OCI-LY7 (cell line): ENCODE measurements at regions not wholly inside any gene's neighbourhood (a gene's known extent, or its start where the extent isn't known, plus 50 kb on each side); places are given as distances from the start of the nearest gene placed in this dataset.

ENCODE experiments used
- BruUV-seq: library from RNA; stranded (reverse); fragments of 400-500 nt; replicated peaks from 2 replicates; lab custom pipeline; 2021; lab: Mats Ljungman, UMichigan
- CTCF ChIA-PET: fragments of 300-600 bp; sonication (Branson Sonifier 250); formaldehyde crosslinking; loops from one replicate; lab custom pipeline; 2022; ENCODE audit warnings: antibody characterized with exemption; ENCODE audit not compliant: unreplicated experiment; lab: Charles Lee
- POLR2A ChIA-PET: fragments of 300-600 bp; sonication (Branson Sonifier 250); formaldehyde crosslinking; loops from one replicate; lab custom pipeline; 2022; ENCODE audit warnings: antibody characterized with exemption; lab: Charles Lee
- DNase-seq: peaks from one replicate; pipeline ENCODE4 v3.0.0-alpha.2; 2015; ENCODE audit warnings: low spot score
- H2AFZ ChIP-seq: fragments of 200-600 bp; sonication (generic), shearing (Covaris generic); 2 replicates; pipeline ENCODE4 v1.6.1; 2014; ENCODE audit warnings: mild to moderate bottlenecking, antibody characterized with exemption, low read length, moderate library complexity
- H3K27ac ChIP-seq: fragments of 200-600 bp; sonication (generic); 2 replicates; pipeline ENCODE4 v1.5.1; 2014; ENCODE audit warnings: mixed run types, low read depth, mild to moderate bottlenecking, moderate library complexity, low read length, inconsistent platforms; ENCODE audit not compliant: poor library complexity, severe bottlenecking
- H3K36me3 ChIP-seq: fragments of 200-600 bp; sonication (generic); 2 replicates; pipeline ENCODE4 v1.6.1; 2014; ENCODE audit warnings: mild to moderate bottlenecking, antibody characterized with exemption, low read length, moderate library complexity, mixed read lengths; ENCODE audit not compliant: insufficient read depth
- H3K4me1 ChIP-seq: fragments of 200-600 bp; sonication (generic); 2 replicates; pipeline ENCODE4 v1.5.1; 2014; ENCODE audit warnings: mild to moderate bottlenecking, low read length; ENCODE audit not compliant: insufficient read depth, poor library complexity, severe bottlenecking
- H3K4me2 ChIP-seq: fragments of 200-600 bp; sonication (generic); 2 replicates; pipeline ENCODE4 v1.6.1; 2014; ENCODE audit warnings: mild to moderate bottlenecking, low read length
- H3K4me3 ChIP-seq: fragments of 200-600 bp; sonication (generic); 2 replicates; pipeline ENCODE4 v1.5.1; 2014; ENCODE audit warnings: mild to moderate bottlenecking, low read depth, low read length; ENCODE audit not compliant: poor library complexity, severe bottlenecking
- H3K79me2 ChIP-seq: fragments of 200-600 bp; sonication (generic); 2 replicates; pipeline ENCODE4 v1.6.1; 2016; ENCODE audit warnings: low read depth, mild to moderate bottlenecking, low read length, moderate library complexity, mixed read lengths; ENCODE audit not compliant: insufficient read depth
- H3K9me2 ChIP-seq: fragments of 200-600 bp; sonication (generic); 2 replicates; pipeline ENCODE4 v1.6.1; 2016; ENCODE audit warnings: mild to moderate bottlenecking, low read length, mixed read lengths; ENCODE audit not compliant: insufficient read depth
- H3K9me3 ChIP-seq: fragments of 200-600 bp; sonication (generic); 2 replicates; pipeline ENCODE4 v1.6.1; 2014; ENCODE audit warnings: mild to moderate bottlenecking, mixed run types, low read length, mixed read lengths
- H4K20me1 ChIP-seq: fragments of 200-600 bp; sonication (generic); 2 replicates; pipeline ENCODE4 v1.6.1; 2014; ENCODE audit warnings: mild to moderate bottlenecking, antibody characterized with exemption, low read length, moderate library complexity, mixed read lengths; ENCODE audit not compliant: insufficient read depth
- CTCF ChIP-seq: fragments of 200-600 bp; sonication (generic); conservative IDR thresholded peaks from 2 replicates; pipeline ENCODE4 v1.5.1; 2014; ENCODE audit warnings: mild to moderate bottlenecking, antibody characterized with exemption, low read length, moderate library complexity, mixed read lengths
- EZH2phosphoT487 ChIP-seq: fragments of 200-600 bp; sonication (generic); IDR thresholded peaks from 2 replicates; pipeline ENCODE4 v1.6.1; 2018; ENCODE audit warnings: low read depth, borderline replicate concordance, mild to moderate bottlenecking, mixed run types, antibody characterized with exemption, low read length, moderate library complexity, mixed read lengths
- intact Hi-C: fragments of 100-400 bp; cut with micrococcal nuclease; formaldehyde crosslinking; loops from one replicate; pipeline ENCODE4 v1.10.0; 2022; ENCODE audit not compliant: unreplicated experiment

DNA sequence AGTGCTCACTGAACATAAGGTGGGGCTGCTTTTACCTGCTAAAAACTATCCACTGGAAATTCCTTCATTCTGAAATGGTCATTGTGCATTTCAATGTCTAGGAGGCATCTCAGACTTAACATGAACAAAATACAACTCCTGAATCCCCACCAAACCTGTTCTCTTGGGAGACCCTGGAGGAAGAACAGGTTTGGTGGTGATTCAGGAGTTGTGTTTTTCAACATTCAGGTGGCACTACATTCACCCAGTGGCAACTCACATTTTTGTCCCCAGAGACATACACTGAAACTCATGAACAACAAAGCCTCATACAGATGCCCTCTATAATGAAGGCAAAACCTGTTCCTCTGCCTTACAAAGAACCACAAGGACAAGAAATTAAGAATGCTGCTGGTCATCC, 64.3 kb upstream of the CYP2D6 start:
- H3K4me2 ChIP-seq = no peak overlapping the region
- BruUV-seq = no TSS peak
- H3K9me2 ChIP-seq = no peaks in the 10 kb centered on the region
- H3K9me3 ChIP-seq = no peaks in the 10 kb centered on the region
- H3K79me2 ChIP-seq = peaks cover 82% of the 10 kb centered on the region
- POLR2A ChIA-PET = no interaction called here
- no peak overlapping the region for H3K4me3 ChIP-seq
- TF ChIP-seq CTCF = no peak
- no peak overlapping the region for H3K27ac ChIP-seq
- no peak overlapping the region for H2AFZ ChIP-seq
- peaks cover 6% of the 10 kb centered on the region for H3K36me3 ChIP-seq
- peaks cover 15% of the 10 kb centered on the region; the same call in 1 of the 2 replicates for H4K20me1 ChIP-seq
- intact Hi-C loops = no loop called here
- H3K4me1 ChIP-seq = peaks cover 9% of the 10 kb centered on the region
- no peak for DNase-seq
- CTCF ChIA-PET = no interaction called here

- H4K20me1 ChIP-seq = peaks cover 15% of the 10 kb centered on the region; the same call in 1 of the 2 replicates
- ChIA-PET CTCF (no interaction called here), POLR2A (interaction anchor here (0.7 kb wide), 1 partner anchor 45 kb away, joined by 4 read pairs; no protein-coding TSS in a partner anchor)
- H2AFZ ChIP-seq = no peak overlapping the region
- H3K9me3 ChIP-seq = no peaks in the 10 kb centered on the region
- intact Hi-C loops = no loop called here
- no peak for DNase-seq
- H3K36me3 ChIP-seq = peaks cover 4% of the 10 kb centered on the region
- H3K4me1 ChIP-seq = peaks cover 9% of the 10 kb centered on the region
- H3K27ac ChIP-seq = no peak overlapping the region
- no peaks in the 10 kb centered on the region for H3K9me2 ChIP-seq
- peaks cover 78% of the 10 kb centered on the region for H3K79me2 ChIP-seq
- BruUV-seq = no TSS peak
- no peak overlapping the region for H3K4me3 ChIP-seq
- no peak for TF ChIP-seq CTCF
- TF ChIP-seq EZH2phosphoT487 = no peak
- H3K4me2 ChIP-seq = no peak overlapping the region
Observed at GRCh38 chr22:42194104-42194851, 63.7 kb upstream of the CYP2D6 start.

- ChIA-PET CTCF (no interaction called here), POLR2A (interaction anchor here (0.8 kb wide), 1 partner anchor 20 kb away, joined by 3 read pairs; no protein-coding TSS in a partner anchor)
- no peak overlapping the region for H2AFZ ChIP-seq
- peaks cover 9% of the 10 kb centered on the region for H3K4me1 ChIP-seq
- intact Hi-C loops = no loop called here
- no peak overlapping the region for H3K4me3 ChIP-seq
- no peak overlapping the region for H3K4me2 ChIP-seq
- H3K79me2 ChIP-seq = peaks cover 75% of the 10 kb centered on the region; the same call in 1 of the 2 replicates
- TF ChIP-seq CTCF = no peak
- TF ChIP-seq EZH2phosphoT487 = no peak
- peaks cover 16% of the 10 kb centered on the region; the same call in 1 of the 2 replicates for H4K20me1 ChIP-seq
- no TSS peak for BruUV-seq
- no peak for DNase-seq
- H3K9me3 ChIP-seq = no peaks in the 10 kb centered on the region
- H3K27ac ChIP-seq = no peak overlapping the region
- peaks cover 1% of the 10 kb centered on the region; the same call in 1 of the 2 replicates for H3K36me3 ChIP-seq
- no peaks in the 10 kb centered on the region for H3K9me2 ChIP-seq
Observed at GRCh38 chr22:42192547-42192946, 61.9 kb upstream of the CYP2D6 start.
